ENCODE measurements at regions not wholly inside any gene's neighbourhood (a gene's known extent, or its start where the extent isn't known, plus 50 kb on each side); places are given as distances from the start of the nearest gene placed in this dataset.

DNA sequence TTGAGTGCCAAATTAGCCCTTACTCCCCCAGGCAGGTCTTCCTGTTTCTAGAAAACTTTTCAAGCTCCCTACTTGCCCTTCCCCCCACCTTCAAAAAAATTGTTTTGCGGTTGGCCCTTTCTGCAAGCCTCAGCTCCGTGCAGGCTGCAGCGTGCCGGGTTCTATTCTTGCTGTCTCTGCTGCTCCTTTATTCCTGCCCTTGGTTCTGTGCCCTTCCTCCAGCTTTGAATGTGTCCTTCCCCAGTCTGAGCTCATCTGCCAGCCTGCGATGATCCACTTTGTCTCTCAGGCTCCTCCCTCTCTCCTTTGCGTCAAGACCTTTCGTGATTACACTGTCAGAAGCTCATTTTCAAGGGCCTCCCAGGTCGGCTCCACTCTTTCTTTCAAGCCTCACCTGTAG lies 98.6 kb downstream of the IRF2BPL start:
- DNase-seq (ENCODE audit: extremely low read depth, low read depth) = no peak

- no peak for DNase-seq (ENCODE audit: extremely low read depth, low read depth)
Measured at GRCh38 chr14:76927971-76928700, 100.4 kb downstream of the IRF2BPL start.

GRCh38 chr14:76926521-76927251 lies 100.5 kb downstream of the LRRC74A start:
- DNase-seq (ENCODE audit: extremely low read depth, low read depth) = no peak

- DNase-seq (ENCODE audit: extremely low read depth, low read depth) = no peak
Measured at GRCh38 chr14:76925097-76925441, 98.9 kb downstream of the LRRC74A start.

DNA sequence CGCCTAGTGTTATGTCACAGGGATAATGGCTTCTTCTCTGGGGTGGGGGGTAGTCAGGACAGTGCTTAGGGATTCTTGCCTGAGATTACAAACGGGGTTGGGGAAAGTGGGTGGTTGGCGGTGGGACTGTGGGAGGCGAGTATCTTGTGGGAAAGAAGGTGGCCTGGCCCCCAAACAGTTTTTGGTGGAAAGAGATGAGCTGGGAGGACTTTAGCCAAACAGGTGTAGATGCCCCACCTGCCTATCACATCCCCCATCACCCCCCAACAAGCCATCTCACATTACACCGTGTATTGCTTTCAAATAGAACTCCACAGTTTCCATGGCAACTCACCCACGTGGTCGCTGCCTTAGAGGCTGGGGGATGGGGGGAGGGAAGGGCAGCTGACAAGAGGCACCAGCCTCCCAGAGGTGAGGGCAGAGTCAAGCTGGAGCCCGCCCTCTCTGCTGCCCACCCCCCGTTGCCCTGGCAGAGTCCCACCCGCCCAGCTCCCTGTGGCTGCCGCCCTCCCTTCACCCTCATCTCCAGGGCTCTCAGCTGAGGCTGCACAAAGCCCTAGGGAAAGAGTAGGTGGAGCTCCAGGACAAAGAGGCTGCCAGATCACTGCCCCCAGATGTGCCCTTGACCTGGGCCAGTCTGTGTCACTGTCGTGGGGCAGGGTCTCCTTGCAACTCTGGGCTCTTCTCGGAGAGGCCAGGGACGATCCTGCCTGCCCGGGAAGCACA lies 98.3 kb downstream of the LRRC74A start:
- no peak for DNase-seq (ENCODE audit: extremely low read depth, low read depth)

GRCh38 chr14:76923431-76924370 lies 97.5 kb downstream of the LRRC74A start:
- no peak for DNase-seq (ENCODE audit: extremely low read depth, low read depth)

DNA sequence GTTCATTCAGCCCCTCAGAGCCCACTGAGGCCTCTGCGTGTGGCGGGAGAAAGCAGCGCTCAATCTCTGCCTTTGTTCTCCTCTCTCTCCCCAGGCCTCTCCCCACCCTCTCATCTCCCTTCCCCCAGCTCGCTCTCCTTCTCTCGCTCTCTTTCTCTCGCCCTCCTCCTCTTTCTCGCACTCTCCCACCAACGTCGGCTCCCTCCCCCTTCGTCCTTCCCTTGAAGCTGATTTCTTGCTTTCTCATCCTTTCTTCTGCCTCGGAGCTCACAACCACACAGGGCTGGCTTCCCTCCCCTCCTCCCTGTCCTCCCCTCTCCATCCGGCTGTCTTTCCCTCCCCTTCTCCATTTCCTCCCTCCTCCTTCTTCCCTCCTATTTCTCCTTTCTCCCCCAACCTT lies 96.4 kb downstream of the LRRC74A start:
- DNase-seq (ENCODE audit: extremely low read depth, low read depth) = no peak

DNA sequence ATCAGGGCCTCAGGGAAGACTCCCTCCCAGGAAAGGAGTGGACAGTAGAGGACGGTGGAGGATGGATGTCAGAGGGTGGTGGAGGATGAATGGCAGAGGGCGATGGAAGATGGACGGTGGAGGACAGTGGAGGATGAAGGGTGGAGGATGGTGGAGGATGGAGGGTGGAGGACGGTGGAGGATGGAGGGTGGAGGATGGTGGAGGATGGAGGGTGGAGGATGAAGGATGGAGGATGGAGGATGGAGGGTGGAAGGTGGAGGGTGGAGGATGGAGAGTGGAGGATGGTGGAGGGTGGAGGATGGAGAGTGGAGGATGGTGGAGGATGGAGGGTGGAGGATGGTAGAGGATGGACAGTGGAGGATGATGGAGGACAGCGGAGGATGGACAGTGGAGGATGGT lies 95.9 kb downstream of the LRRC74A start:
- no peak for DNase-seq (ENCODE audit: extremely low read depth, low read depth)

DNA sequence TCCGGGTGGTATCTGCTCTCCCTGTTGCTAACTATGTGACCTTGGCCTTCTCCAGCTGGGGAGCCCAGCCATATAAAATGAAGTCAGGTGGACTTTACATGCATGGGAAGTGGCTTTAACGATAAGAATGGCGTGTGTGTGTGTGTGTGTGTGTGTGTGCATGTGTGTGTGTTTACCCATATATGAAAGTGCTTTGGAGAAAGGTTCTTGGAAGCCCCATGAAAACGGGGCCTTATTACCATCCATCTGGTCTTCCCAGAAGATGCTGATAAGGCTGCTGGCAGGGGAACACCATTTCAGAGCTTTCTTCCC lies 94.8 kb downstream of the LRRC74A start:
- no peak for DNase-seq (ENCODE audit: extremely low read depth, low read depth)

GRCh38 chr14:76920331-76921087 lies 94.3 kb downstream of the LRRC74A start:
- DNase-seq (ENCODE audit: extremely low read depth, low read depth) = no peak

DNA sequence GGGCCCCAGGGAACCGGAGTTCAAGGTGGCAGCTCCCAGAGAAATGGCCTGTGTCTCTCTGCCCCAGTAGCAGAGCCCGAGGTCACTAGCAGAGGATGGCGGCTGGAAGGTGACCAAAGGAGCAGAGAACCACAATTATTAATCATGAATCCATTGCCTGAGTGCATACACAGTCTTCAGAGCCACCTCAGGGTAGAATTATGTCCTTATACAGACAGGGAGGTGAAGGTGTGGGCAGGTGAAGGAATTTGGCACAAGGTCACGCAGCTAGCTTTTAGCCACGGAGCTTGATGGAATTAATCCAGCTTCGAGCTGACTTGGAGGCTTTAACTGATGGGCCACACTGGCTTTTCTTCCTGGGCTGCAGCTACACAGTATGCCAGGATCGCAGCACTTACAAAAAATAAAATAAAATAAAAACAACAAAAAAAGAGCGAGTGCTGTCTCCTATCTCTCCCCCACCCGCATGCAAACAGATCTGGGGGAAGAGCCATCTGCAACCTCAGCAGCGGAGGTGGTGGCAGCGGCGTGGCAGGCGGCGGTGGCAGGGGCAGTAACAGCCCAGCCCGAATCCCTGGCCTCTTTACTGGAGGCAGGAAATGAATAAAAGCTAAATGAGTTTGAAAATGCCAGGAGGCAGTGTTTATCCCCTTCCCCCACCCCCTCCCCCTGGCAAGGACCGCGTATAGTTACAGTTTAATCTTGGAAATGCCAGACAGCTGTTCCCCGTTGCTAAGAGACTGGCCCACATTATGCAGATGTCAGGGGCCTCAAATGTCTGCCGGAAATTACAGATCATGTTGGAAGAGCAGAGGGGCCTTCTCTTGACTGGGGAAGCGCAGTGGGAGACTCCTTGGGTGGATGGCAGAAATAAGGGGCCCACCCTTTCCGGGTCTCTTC lies 93.5 kb downstream of the LRRC74A start:
- no peak for DNase-seq (ENCODE audit: extremely low read depth, low read depth)

Small RNAs in the stretch of these regions (small RNA-seq; reads per million reads assigned to genes)
- gene RN7SL356P = 0 reads per million in 2 experiments

Measured in NCI-H460 (cell line).